Mammary epithelial cell (primary cell): ENCODE measurements at regions not wholly inside any gene's neighbourhood (a gene's known extent, or its start where the extent isn't known, plus 50 kb on each side); places are given as distances from the start of the nearest gene placed in this dataset.

Experiments used
- CTCF ChIP-seq, 2 donors: IDR thresholded peaks in 1 of 2; conservative IDR thresholded peaks in 1 of 2; 2 replicates each; pipeline ENCODE4 v1.5.1; 2011 to 2012; ENCODE audit warnings: inconsistent platforms in 2 of 2, low read length in 2 of 2, mild to moderate bottlenecking in 2 of 2, control low read depth in 1 of 2, low read depth in 1 of 2; ENCODE audit not compliant: insufficient read depth in 1 of 2; ENCODE audit errors: extremely low read depth in 1 of 2
- EZH2 ChIP-seq: IDR thresholded peaks from 2 replicates; pipeline ENCODE4 v1.6.1; 2012; ENCODE audit warnings: low read length, inconsistent platforms, borderline replicate concordance

- TF ChIP-seq CTCF (conservative IDR thresholded peaks at IDR 0.05 in 1 of 2, IDR thresholded peaks at IDR 0.05 in 1 of 2; ENCODE audit: extremely low read depth in 1 of 2, insufficient read depth in 1 of 2, low read depth in 1 of 2, low read length in 2 of 2) (no peak), EZH2 (no peak)
Observed at GRCh38 chr13:108460043-108460442, 169.4 kb upstream of the MYO16 start.
